Duodenal mucosa (tissue), 2 donors: ENCODE measurements at regions not wholly inside any gene's neighbourhood (a gene's known extent, or its start where the extent isn't known, plus 50 kb on each side); places are given as distances from the start of the nearest gene placed in this dataset.

Experiments used
- H3K27ac ChIP-seq: one replicate; pipeline ENCODE4 v1.7.0; 2013; ENCODE audit warnings: low read depth, low read length
- H3K27me3 ChIP-seq, 2 donors: one replicate each; pipeline ENCODE4 v1.7.0; 2013; ENCODE audit warnings: low read length in 2 of 2, control low read depth in 1 of 2; ENCODE audit not compliant: insufficient read depth in 2 of 2, control insufficient read depth in 1 of 2
- H3K36me3 ChIP-seq, 2 donors: one replicate each; pipeline ENCODE4 v1.7.0; 2013; ENCODE audit warnings: low read length in 2 of 2, control low read depth in 1 of 2; ENCODE audit not compliant: insufficient read depth in 2 of 2, control insufficient read depth in 1 of 2
- H3K4me1 ChIP-seq, 2 donors: one replicate each; pipeline ENCODE4 v1.7.0; 2013; ENCODE audit warnings: low read length in 2 of 2, control low read depth in 1 of 2; ENCODE audit not compliant: insufficient read depth in 2 of 2, control insufficient read depth in 1 of 2
- H3K4me3 ChIP-seq, 2 donors: one replicate each; pipeline ENCODE4 v1.7.0; 2013; ENCODE audit warnings: low read length in 2 of 2, low read depth in 1 of 2
- H3K9ac ChIP-seq, 2 donors: one replicate each; pipeline ENCODE4 v1.7.0; 2013; ENCODE audit warnings: low read length in 2 of 2, low read depth in 1 of 2
- H3K9me3 ChIP-seq, 2 donors: one replicate each; pipeline ENCODE4 v1.7.0; 2013; ENCODE audit warnings: low read length in 2 of 2, control low read depth in 1 of 2; ENCODE audit not compliant: control insufficient read depth in 1 of 2

- Histone ChIP-seq H3K27ac (no peak overlapping the region), H3K9me3 (no peaks in the 10 kb centered on the region), H3K4me1 (no peaks in the 10 kb centered on the region), H3K9ac (no peak overlapping the region), H3K36me3 (no peaks in the 10 kb centered on the region), H3K27me3 (no peaks in the 10 kb centered on the region), H3K4me3 (no peak overlapping the region)
These were observed 475.9 kb downstream of the SLC16A7 start for GRCh38 chr12:60071759-60072191.

GRCh38 chr12:60072911-60073310 lies 477.1 kb downstream of the SLC16A7 start:
- no peaks in the 10 kb centered on the region for H3K9me3 ChIP-seq
- no peak overlapping the region for H3K9ac ChIP-seq
- H3K4me1 ChIP-seq: no peaks in the 10 kb centered on the region
- H3K27me3 ChIP-seq: no peaks in the 10 kb centered on the region
- H3K27ac ChIP-seq: no peak overlapping the region
- no peaks in the 10 kb centered on the region for H3K36me3 ChIP-seq
- H3K4me3 ChIP-seq: no peak overlapping the region

- Histone ChIP-seq H3K9ac (no peak overlapping the region), H3K4me3 (no peak overlapping the region), H3K27ac (no peak overlapping the region), H3K27me3 (no peaks in the 10 kb centered on the region), H3K4me1 (no peaks in the 10 kb centered on the region), H3K9me3 (no peaks in the 10 kb centered on the region), H3K36me3 (no peaks in the 10 kb centered on the region)
These were observed 479.3 kb downstream of the SLC16A7 start for GRCh38 chr12:60075091-60075490.

- H3K4me3 ChIP-seq: no peak overlapping the region
- peaks cover 0 to under 1% of the 10 kb centered on the region in 2 donors for H3K9me3 ChIP-seq
- no peaks in the 10 kb centered on the region for H3K4me1 ChIP-seq
- no peaks in the 10 kb centered on the region for H3K36me3 ChIP-seq
- no peaks in the 10 kb centered on the region for H3K27me3 ChIP-seq
- H3K9ac ChIP-seq: no peak overlapping the region
- no peak overlapping the region for H3K27ac ChIP-seq
These were observed 482.2 kb downstream of the SLC16A7 start for GRCh38 chr12:60078026-60078425.

DNA sequence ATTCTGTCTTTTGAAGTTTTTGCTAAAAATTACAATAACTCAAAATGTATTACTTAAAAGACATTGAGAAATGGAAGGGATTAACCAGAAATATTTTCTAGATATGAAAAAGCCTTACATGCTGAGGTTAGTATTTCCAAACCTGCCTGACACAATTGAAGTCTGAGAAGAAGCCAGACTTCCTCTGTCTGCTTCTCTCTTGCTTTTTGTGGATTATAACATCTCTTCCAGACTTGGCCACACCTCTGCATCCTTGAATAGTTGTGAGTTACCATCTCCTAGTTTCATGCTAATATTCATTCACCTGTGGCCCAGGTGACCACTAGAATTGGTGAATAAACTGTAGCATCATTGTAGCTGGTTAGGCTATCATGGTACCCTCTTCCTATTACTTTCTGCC lies 497.6 kb downstream of the SLC16A7 start:
- no peaks in the 10 kb centered on the region for H3K27me3 ChIP-seq
- H3K9ac ChIP-seq: no peak overlapping the region
- H3K9me3 ChIP-seq: no peaks in the 10 kb centered on the region
- H3K4me1 ChIP-seq: no peaks in the 10 kb centered on the region
- no peaks in the 10 kb centered on the region for H3K36me3 ChIP-seq
- no peak overlapping the region for H3K4me3 ChIP-seq
- no peak overlapping the region for H3K27ac ChIP-seq

GRCh38 chr12:60094436-60094835 lies 498.6 kb downstream of the SLC16A7 start:
- H3K36me3 ChIP-seq: no peaks in the 10 kb centered on the region

GRCh38 chr12:60096727-60097126 lies 500.9 kb downstream of the SLC16A7 start:
- no peaks in the 10 kb centered on the region for H3K36me3 ChIP-seq
- H3K27me3 ChIP-seq: no peaks in the 10 kb centered on the region
- no peaks in the 10 kb centered on the region for H3K9me3 ChIP-seq
- no peaks in the 10 kb centered on the region for H3K4me1 ChIP-seq
- no peak overlapping the region for H3K27ac ChIP-seq
- H3K9ac ChIP-seq: no peak overlapping the region
- no peak overlapping the region for H3K4me3 ChIP-seq

More at GRCh38 chr12:60094436-60094835, 498.6 kb downstream of the SLC16A7 start:
- Histone ChIP-seq H3K9ac (no peak overlapping the region), H3K27me3 (no peaks in the 10 kb centered on the region), H3K4me1 (no peaks in the 10 kb centered on the region), H3K4me3 (no peak overlapping the region), H3K9me3 (no peaks in the 10 kb centered on the region), H3K27ac (no peak overlapping the region)

GRCh38 chr12:60100160-60100559 lies 504.3 kb downstream of the SLC16A7 start:
- H3K27ac ChIP-seq: no peak overlapping the region
- no peaks in the 10 kb centered on the region for H3K4me1 ChIP-seq
- no peak overlapping the region for H3K9ac ChIP-seq
- no peaks in the 10 kb centered on the region for H3K27me3 ChIP-seq
- H3K4me3 ChIP-seq: no peak overlapping the region
- no peaks in the 10 kb centered on the region for H3K9me3 ChIP-seq
- H3K36me3 ChIP-seq: no peaks in the 10 kb centered on the region

GRCh38 chr12:60100852-60101251 lies 505.0 kb downstream of the SLC16A7 start:
- no peak overlapping the region for H3K9ac ChIP-seq
- H3K27me3 ChIP-seq: no peaks in the 10 kb centered on the region
- no peaks in the 10 kb centered on the region for H3K4me1 ChIP-seq
- no peak overlapping the region for H3K4me3 ChIP-seq
- H3K27ac ChIP-seq: no peak overlapping the region
- H3K36me3 ChIP-seq: no peaks in the 10 kb centered on the region
- no peaks in the 10 kb centered on the region for H3K9me3 ChIP-seq

- Histone ChIP-seq H3K4me1 (no peaks in the 10 kb centered on the region), H3K27me3 (no peaks in the 10 kb centered on the region), H3K9me3 (no peaks in the 10 kb centered on the region)
These were observed 505.9 kb downstream of the SLC16A7 start for GRCh38 chr12:60101715-60102114.

DNA sequence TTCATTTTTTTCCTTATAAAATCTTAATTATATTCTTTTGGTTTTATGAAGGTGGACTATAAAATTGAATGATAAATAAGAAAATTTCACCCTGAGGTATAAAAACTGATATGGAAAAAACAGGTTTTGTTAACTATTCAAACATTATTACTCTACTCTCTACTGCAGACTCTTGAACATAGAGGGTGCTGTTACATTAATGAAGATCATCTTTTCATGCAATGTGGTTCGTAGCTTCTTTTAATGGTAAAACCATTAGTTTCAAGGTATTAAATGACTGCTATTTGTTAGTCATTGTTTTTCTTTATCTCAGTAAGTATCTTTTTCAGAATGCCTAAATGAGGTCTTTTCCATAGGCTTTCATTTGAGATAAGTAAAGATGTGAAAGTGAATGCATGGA lies 510.4 kb downstream of the SLC16A7 start:
- H3K27me3 ChIP-seq: no peaks in the 10 kb centered on the region
- H3K27ac ChIP-seq: no peak overlapping the region
- no peak overlapping the region for H3K9ac ChIP-seq
- H3K4me1 ChIP-seq: no peaks in the 10 kb centered on the region
- no peak overlapping the region for H3K4me3 ChIP-seq
- no peaks in the 10 kb centered on the region for H3K36me3 ChIP-seq
- H3K9me3 ChIP-seq: no peaks in the 10 kb centered on the region

More at GRCh38 chr12:60101715-60102114, 505.9 kb downstream of the SLC16A7 start:
- Histone ChIP-seq H3K27ac (no peak overlapping the region), H3K9ac (no peak overlapping the region), H3K36me3 (no peaks in the 10 kb centered on the region), H3K4me3 (no peak overlapping the region)
